NCI-H526 treated with DMSO at 0.1 percent for 48 hours (cell line): ENCODE measurements at regions not wholly inside any gene's neighbourhood (a gene's known extent, or its start where the extent isn't known, plus 50 kb on each side); places are given as distances from the start of the nearest gene placed in this dataset.
A peak's percentile ranks its signal among the peaks of the same experiment; 100 is the strongest.
"Not testable (repeated sequence)": the region's sequence is repeated elsewhere in the genome, so short reads cannot be mapped to it uniquely, and the experiment has no call there.

Source experiments
- DNase-seq: peaks from one replicate; lab custom pipeline; 2025; lab: John Stamatoyannopoulos, UW

DNA sequence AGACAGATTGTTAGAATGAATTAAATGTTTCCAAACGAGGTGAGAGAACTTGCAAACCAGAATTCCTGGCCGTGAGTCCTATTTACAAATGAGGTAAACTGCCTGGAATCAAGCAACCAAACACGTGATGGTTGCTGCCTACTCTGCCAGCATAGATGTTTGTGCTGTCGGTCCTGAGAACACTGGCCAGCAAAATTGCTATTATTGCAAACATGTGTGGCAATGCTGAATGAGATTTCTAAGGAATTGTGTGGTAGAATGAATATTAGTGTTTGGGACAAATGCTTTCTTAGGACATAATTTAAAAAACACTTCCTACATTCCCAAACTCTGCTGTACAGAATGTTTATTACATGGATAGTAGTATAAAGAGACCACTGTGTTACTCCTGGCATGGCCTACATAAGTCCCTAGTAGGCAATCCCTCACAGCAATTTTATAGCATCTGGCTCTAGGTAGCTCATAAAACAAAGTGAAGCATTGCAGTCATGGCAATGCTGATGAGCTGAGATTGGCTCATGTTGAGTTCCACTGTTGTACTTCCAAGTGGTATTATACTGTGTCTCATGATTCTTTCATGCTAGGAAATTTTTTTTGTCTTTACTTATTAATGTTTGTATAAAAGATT lies 605.2 kb upstream of the EPHA5 start:
- no peak for DNase-seq

- no peak for DNase-seq
These were observed 602.8 kb upstream of the EPHA5 start for GRCh38 chr4:66273110-66273509.

GRCh38 chr4:66270356-66270755 lies 600.1 kb upstream of the EPHA5 start:
- not testable (repeated sequence) for DNase-seq

DNA sequence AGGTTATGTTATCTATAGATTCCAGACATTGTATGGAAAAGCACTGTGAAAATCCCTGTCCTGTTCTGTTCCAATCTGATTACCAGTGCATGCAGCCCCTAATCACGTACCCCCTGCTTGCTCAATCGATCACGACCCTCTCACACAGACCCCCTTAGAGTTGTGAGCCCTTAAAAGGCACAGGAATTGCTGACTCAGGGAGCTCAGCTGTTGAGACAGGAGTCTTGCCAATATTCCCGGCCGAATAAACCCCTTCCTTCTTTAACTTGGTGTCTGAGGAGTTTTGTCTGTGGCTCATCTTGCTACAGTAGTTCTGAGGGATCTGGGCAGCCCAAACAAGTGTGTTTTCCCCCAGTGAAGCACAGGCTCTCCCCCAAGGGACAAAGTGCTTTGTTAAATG lies 596.3 kb upstream of the EPHA5 start:
- DNase-seq = not testable (repeated sequence)

DNA sequence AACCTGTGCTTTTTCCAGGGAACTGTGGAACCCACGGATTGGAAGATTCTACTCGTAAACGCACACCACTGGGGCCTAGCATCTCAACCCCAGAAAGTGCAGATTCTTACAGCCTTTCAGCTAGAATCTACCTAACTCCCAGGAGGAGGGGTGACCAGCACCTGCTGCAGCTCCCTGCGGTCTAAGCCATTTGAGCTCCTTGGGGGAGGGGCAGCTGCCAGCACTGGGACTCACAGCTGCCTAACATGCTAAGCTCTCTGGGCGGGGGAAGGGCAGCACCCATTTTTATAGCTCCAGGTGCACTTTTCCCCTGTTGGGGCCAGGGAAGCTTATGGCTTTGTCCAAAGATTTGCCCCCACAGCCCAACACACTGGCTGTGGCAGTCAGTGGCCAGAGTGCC lies 595.7 kb upstream of the EPHA5 start:
- peak; percentile 33 for DNase-seq

DNA sequence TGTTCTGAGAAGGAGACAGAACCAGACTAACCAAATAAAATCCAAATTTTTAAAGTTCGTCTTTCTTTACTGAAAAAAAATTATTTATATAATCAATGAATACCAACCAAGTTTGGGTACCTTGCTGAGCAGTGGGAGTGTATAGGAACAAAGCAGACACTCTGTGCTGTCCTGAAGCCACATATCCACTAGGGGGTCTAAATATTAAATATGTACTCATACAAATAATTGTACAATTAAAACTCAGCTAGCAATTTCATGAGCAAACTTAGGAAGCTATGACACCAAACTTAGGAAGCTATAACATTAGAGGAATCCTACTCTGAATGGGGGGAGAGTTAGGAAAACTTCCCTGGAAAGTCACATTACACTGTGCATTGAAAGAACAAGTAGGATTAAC lies 582.0 kb upstream of the EPHA5 start:
- no peak for DNase-seq

- peak; percentile 79 for DNase-seq
These were observed 576.4 kb upstream of the EPHA5 start for GRCh38 chr4:66246643-66247042.

GRCh38 chr4:66235876-66236275 lies 565.6 kb upstream of the EPHA5 start:
- no peak for DNase-seq

- DNase-seq = no peak
These were observed 559.6 kb upstream of the EPHA5 start for GRCh38 chr4:66229885-66230284.

GRCh38 chr4:66225539-66225938 lies 555.2 kb upstream of the EPHA5 start:
- DNase-seq = no peak

DNA sequence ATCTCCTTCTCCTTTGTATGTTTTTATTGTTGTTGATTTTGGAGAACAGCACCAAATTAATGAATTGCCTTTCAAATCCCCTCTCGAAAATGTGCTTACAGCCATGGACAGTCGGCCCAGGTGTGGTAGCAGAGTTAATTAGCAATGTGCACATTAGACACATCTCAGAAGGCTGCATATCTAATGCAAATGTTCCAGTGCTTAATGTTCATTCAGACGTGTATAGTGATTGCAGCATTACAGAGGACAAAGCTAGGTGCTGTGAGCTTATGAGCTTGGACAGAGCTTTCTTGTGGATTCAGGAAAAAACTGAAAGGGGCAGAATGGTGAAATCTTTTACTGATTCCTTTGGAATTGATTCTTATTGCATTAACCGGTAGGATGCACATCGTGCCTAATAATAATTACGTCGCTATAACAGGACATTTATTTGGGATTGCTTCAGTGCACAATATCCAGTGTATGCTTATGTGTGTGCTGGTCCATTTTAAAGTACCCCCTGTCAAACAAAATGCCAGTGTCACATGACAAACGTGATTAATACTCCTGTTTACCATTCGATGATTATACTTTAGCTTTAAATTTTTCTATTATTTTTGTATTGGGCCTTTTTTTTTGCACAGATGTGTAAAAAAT lies 552.9 kb upstream of the EPHA5 start:
- DNase-seq = peak; percentile 65

DNA sequence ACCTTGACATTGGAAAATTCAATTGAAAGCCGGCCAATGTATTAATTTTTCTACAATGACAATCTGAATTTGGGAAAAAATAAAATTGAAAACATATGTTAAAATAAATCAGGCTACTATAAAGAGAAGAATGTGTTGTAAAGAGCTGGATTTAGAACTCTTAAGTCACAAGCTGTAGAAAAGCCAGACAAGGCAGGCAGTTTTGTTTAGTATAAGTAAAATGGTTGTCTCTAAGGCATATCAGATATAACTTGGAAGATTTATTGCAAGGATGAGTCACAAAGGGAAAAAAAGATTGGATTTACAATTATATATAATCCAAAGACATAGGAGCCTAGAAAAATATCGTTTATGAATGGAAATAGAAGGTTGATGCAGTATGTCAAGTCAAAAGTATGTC lies 549.1 kb upstream of the EPHA5 start:
- no peak for DNase-seq

GRCh38 chr4:66216252-66216651 lies 546.0 kb upstream of the EPHA5 start:
- DNase-seq = no peak

DNA sequence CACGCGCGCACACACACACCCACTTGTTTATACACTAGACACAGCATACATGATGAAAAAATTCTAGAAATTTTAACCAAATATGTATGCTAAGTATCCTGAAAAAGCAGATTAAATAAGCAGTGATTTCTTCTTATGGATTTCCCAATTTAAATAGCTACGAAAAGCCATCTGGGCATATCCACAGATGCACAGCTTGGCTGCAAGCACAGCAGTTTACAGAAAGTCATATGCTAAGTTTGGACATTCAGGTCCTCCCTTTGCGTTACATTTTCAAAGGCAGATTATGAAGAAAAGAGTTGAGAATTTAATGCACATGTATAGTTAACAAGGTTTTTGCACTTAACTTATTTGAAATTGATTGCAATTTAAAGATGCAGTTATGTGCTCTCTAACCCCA lies 542.2 kb upstream of the EPHA5 start:
- no peak for DNase-seq

DNA sequence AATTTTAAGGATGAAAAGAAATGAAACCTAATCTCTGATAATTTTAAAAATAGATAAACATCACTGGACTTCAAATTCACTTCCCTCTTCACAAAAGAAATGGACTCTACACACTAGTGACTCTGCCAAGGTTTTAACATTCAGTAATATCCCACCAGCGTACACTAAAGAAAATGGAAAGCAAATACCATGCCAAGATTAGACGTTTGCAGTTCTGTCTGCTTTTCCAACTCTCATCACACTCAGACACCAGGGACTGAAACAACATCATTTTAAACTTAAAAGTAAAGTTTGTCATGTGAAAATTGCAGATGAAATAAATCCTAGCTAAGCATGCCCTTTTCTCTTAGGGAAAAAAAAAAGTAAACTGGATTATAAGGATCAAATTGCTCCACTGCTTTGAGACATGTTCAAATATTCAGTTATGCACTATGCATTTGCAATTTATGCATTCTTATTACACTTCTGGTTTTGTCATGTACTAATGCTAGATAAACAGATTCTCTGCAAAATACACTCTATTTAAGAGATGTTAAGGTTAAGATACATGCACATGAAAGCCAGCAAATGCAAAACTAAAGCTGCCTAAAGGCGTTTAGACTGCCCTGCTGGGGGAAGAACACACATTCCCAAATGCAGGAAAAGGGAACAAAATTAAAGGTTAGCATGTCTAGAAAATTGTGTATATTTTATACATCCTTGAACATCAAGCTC lies 534.4 kb upstream of the EPHA5 start:
- no peak for DNase-seq

DNA sequence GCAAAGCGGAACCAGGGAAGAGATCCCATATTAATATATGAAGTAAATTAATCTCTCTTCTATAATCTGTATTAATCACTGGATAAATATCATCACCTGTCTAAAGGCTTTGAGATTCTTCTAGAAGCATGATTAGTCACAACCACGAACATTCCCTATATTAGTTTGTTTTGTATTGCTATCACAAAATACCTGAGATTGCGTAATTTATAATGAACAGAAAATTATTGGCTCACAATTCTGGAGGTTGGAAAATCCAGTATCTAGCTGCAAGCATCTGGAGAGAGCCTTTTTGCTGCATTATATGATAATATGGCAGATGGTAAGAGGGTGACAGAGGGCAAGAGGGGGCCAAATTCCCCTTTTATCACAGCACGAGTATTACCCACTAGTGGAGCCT lies 532.6 kb upstream of the EPHA5 start:
- DNase-seq = no peak

GRCh38 chr4:66197451-66197850 lies 527.2 kb upstream of the EPHA5 start:
- DNase-seq = no peak

- no peak for DNase-seq
These were observed 523.2 kb upstream of the EPHA5 start for GRCh38 chr4:66193487-66193886.

DNA sequence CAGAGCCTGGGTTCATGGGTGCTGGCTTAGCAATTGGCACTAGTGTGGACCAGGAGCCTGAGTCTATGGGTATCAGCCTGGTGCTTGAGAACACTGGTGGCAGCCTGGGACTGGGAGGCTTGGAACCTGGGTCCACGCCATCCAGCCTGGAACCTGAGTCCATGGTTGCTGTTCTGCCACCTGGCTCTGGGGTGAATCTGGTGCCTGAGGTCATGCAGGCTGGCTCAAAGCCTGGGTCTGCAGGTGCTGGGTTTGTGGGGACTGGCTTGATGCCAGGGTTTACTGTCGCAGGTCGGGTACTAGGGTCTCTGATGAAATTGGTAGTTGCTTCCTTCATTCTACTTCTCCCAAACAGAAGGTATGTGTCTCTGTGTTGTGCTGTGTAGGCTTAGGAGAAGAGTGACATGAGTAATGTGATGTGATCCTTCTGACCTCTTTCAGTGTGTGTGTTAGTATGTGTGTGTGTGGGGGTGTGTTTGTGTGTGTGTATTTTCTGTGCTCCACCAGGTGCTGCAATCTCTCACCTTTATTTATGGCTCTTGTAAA lies 517.0 kb upstream of the EPHA5 start:
- DNase-seq = no peak

- no peak for DNase-seq
These were observed 515.8 kb upstream of the EPHA5 start for GRCh38 chr4:66186095-66186494.

- no peak for DNase-seq
These were observed 512.3 kb upstream of the EPHA5 start for GRCh38 chr4:66182636-66183035.

GRCh38 chr4:66178906-66179305 lies 508.6 kb upstream of the EPHA5 start:
- DNase-seq = no peak

DNA sequence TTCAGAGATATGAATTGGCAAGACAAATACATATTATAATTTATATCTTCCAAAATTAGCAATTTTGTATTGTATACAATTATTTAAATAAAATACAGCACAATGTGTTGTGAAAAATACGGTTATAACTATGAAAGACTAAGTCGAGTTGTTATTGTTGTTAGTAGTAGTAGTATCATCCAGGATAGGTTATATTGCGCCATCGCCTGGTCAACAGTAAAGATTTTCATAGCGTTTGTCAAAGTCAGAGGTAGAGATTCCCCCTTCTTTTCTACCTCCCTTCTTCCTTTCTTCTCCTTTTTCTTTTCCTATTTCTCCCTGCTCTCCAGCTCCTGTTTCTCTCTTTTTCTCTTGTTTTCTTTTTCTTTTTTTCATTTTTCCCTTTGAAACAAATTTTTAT lies 499.1 kb upstream of the EPHA5 start:
- no peak for DNase-seq
